ENCODE measurements at regions not wholly inside any gene's neighbourhood (a gene's known extent, or its start where the extent isn't known, plus 50 kb on each side); places are given as distances from the start of the nearest gene placed in this dataset.

DNA sequence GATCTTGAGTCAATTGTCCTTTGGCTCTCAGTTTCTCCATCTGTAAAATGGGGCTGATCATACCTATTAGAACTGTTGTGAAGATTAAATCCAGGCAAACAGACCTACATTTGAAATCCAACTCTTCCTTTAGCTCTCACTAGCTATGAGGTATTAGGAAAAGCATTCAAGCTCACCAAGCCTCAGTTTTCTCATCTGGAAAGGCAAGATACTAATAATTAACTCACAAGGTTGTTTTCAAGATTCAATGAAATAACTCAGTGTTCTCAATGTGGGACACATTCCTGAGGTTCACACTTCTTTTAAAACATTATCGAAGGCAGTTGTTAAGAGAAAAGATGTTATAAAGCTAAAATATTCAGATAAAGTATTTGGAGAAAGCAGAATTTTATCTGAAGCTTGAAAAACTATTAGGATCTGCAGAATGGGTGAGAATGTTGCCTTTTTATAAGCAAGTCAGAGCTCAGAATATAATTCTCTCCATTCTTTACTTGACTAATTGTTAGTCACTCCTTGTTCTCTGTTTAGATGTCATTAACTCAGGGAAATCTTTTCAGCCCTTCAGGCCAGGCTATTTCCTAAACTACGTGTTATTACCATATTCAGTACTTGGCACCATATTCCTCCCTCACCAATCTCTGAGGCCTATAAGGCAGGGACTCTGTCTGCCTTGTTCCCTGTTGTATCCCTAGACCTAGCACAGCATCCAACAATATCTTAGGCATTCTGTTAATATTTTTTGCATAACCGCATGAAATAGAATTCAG is 72.0 kb upstream of the VAV3 start:
- TF ChIP-seq, protein P1, sequence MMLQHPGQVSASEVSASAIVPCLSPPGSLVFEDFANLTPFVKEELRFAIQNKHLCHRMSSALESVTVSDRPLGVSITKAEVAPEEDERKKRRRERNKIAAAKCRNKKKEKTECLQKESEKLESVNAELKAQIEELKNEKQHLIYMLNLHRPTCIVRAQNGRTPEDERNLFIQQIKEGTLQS (CRISPR knock-in tag; conservative IDR thresholded peaks at IDR 0.05) = no peak
- TF ChIP-seq, protein P2, sequence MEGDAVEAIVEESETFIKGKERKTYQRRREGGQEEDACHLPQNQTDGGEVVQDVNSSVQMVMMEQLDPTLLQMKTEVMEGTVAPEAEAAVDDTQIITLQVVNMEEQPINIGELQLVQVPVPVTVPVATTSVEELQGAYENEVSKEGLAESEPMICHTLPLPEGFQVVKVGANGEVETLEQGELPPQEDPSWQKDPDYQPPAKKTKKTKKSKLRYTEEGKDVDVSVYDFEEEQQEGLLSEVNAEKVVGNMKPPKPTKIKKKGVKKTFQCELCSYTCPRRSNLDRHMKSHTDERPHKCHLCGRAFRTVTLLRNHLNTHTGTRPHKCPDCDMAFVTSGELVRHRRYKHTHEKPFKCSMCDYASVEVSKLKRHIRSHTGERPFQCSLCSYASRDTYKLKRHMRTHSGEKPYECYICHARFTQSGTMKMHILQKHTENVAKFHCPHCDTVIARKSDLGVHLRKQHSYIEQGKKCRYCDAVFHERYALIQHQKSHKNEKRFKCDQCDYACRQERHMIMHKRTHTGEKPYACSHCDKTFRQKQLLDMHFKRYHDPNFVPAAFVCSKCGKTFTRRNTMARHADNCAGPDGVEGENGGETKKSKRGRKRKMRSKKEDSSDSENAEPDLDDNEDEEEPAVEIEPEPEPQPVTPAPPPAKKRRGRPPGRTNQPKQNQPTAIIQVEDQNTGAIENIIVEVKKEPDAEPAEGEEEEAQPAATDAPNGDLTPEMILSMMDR (IDR thresholded peaks at IDR 0.05) = no peak
- TF ChIP-seq ZNF396 (CRISPR knock-in tag; IDR thresholded peaks at IDR 0.05; ENCODE audit: borderline replicate concordance) = no peak
- TF ChIP-seq GABPB1 (CRISPR knock-in tag; IDR thresholded peaks at IDR 0.05) = no peak
